GM12878 (cell line): ENCODE measurements at regions not wholly inside any gene's neighbourhood (a gene's known extent, or its start where the extent isn't known, plus 50 kb on each side); places are given as distances from the start of the nearest gene placed in this dataset.

ENCODE experiments used
- ATAC-seq: fragments of 200-7000 bp; cut with Tn5 transposase; 3 replicates; pipeline ENCODE4 v1.9.1; 2020; ENCODE audit warnings: mild to moderate bottlenecking, moderate library complexity
- BruUV-seq: library from RNA; stranded (reverse); fragments of 400-500 nt; replicated peaks from 2 replicates; lab custom pipeline; 2021; lab: Mats Ljungman, UMichigan
- CTCF ChIA-PET: fragments of 300-600 bp; sonication (Branson Sonifier 250); formaldehyde crosslinking; extraction: SDS; loops from one replicate; lab custom pipeline; 2021; ENCODE audit warnings: inconsistent platforms; lab: Yijun Ruan, JAX
- POLR2A ChIA-PET: fragments of 350-600 bp; formaldehyde crosslinking; extraction: SDS; loops from one replicate; lab custom pipeline; 2021; ENCODE audit warnings: inconsistent platforms; lab: Charles Lee
- RAD21 ChIA-PET: fragments of 300-600 bp; sonication (Branson Sonifier 250); formaldehyde crosslinking; loops from one replicate; lab custom pipeline; 2023; ENCODE audit warnings: antibody characterized with exemption; ENCODE audit not compliant: unreplicated experiment; lab: Charles Lee
- SMC1A ChIA-PET: fragments of 300-600 bp; sonication (Branson Sonifier 250); formaldehyde crosslinking; loops from one replicate; lab custom pipeline; 2023; ENCODE audit not compliant: unreplicated experiment, uncharacterized antibody; lab: Charles Lee
- DNase-seq: peaks from one replicate; pipeline ENCODE4 v3.0.0-alpha.2; 2011; ENCODE audit warnings: low read depth, low spot score
- FAIRE-seq: peaks from 3 replicates; lab custom pipeline; 2011; peaks lifted over from hg19 to GRCh38; lab: Jason Lieb, UNC
- H2AFZ ChIP-seq: 2 replicates; pipeline ENCODE4 v1.6.0; 2011; ENCODE audit warnings: low read depth, low read length, control low read depth; ENCODE audit not compliant: control insufficient read depth
- H3K27ac ChIP-seq: 2 replicates; pipeline ENCODE4 v1.5.1; 2011; ENCODE audit warnings: control low read depth; ENCODE audit not compliant: control insufficient read depth, insufficient read depth
- H3K27me3 ChIP-seq, 2 experiments: replicated peaks in 1 of 2; 2 replicates each; pipeline versions ENCODE4 v1.6.0 to v1.6.1; 2011; ENCODE audit warnings: low read length in 1 of 2; ENCODE audit not compliant: control insufficient read depth in 2 of 2, insufficient read depth in 2 of 2
- H3K36me3 ChIP-seq, 2 experiments: 2 replicates each; pipeline ENCODE4 v1.5.1; 2011; ENCODE audit warnings: low read length in 1 of 2; ENCODE audit not compliant: control insufficient read depth in 2 of 2, insufficient read depth in 2 of 2
- H3K4me1 ChIP-seq: 2 replicates; pipeline ENCODE4 v1.6.1; 2011; ENCODE audit warnings: mild to moderate bottlenecking, low read length, moderate library complexity, mixed read lengths; ENCODE audit not compliant: control insufficient read depth, insufficient read depth
- H3K4me2 ChIP-seq: 2 replicates; pipeline ENCODE4 v1.6.0; 2011; ENCODE audit warnings: control low read depth; ENCODE audit not compliant: control insufficient read depth, insufficient read depth
- H3K4me3 ChIP-seq: fragments of 200-600 bp; sonication (generic); 2 replicates; pipeline ENCODE4 v1.5.1; 2016
- H3K79me2 ChIP-seq: 2 replicates; pipeline ENCODE4 v1.6.0; 2011; ENCODE audit warnings: low read length; ENCODE audit not compliant: control insufficient read depth, insufficient read depth
- H3K9ac ChIP-seq: 2 replicates; pipeline ENCODE4 v1.8.0; 2011; ENCODE audit warnings: low read length, control low read depth, mixed read lengths; ENCODE audit not compliant: control insufficient read depth, insufficient read depth
- H3K9me3 ChIP-seq: replicated peaks from 3 replicates; pipeline ENCODE4 v1.5.1; 2011; ENCODE audit warnings: mild to moderate bottlenecking, low read length; ENCODE audit not compliant: control insufficient read depth, insufficient read depth
- H4K20me1 ChIP-seq: 2 replicates; pipeline ENCODE4 v1.6.0; 2011; ENCODE audit not compliant: control insufficient read depth, insufficient read depth
- BCL11A ChIP-seq: IDR thresholded peaks from 2 replicates; pipeline ENCODE4 v1.6.1; 2011; ENCODE audit warnings: low read depth, low read length
- CEBPZ ChIP-seq: fragments of 150-350 bp; IDR thresholded peaks from 2 replicates; pipeline ENCODE4 v1.6.1; 2016; ENCODE audit warnings: low read depth, low read length
- CHD2 ChIP-seq: IDR thresholded peaks from 2 replicates; pipeline ENCODE4 v1.6.1; 2011; ENCODE audit warnings: low read depth, low read length, improper control_type of control experiment, borderline replicate concordance
- EZH2 ChIP-seq: IDR thresholded peaks from 2 replicates; pipeline ENCODE4 v1.6.1; 2012; ENCODE audit warnings: low read depth, mild to moderate bottlenecking, control low read depth, inconsistent platforms, low read length, borderline replicate concordance; ENCODE audit not compliant: control insufficient read depth
- HDAC6 ChIP-seq: fragments of 200-600 bp; sonication (generic); IDR thresholded peaks from one replicate; pipeline ENCODE4 v1.8.0; 2017; ENCODE audit warnings: antibody characterized with exemption; ENCODE audit not compliant: unreplicated experiment
- RUNX3 ChIP-seq: IDR thresholded peaks from 2 replicates; pipeline ENCODE4 v1.6.1; 2012; ENCODE audit warnings: low read length, inconsistent platforms
- SMAD1 ChIP-seq: fragments of 450-650 bp; IDR thresholded peaks from 2 replicates; pipeline ENCODE4 v1.6.1; 2018; ENCODE audit warnings: mild to moderate bottlenecking, low read depth; ENCODE audit not compliant: partially characterized antibody
- SPI1 ChIP-seq: IDR thresholded peaks from 2 replicates; pipeline ENCODE4 v1.6.1; 2011; ENCODE audit warnings: low read depth, mild to moderate bottlenecking, low read length, moderate library complexity, borderline replicate concordance; ENCODE audit not compliant: insufficient read depth
- TAF1 ChIP-seq: IDR thresholded peaks from 2 replicates; pipeline ENCODE4 v1.6.1; 2011; ENCODE audit warnings: mild to moderate bottlenecking, low read depth, low read length, borderline replicate concordance
- WRNIP1 ChIP-seq: IDR thresholded peaks from 2 replicates; pipeline ENCODE4 v1.6.1; 2011; ENCODE audit warnings: low read depth, low read length, improper control_type of control experiment, borderline replicate concordance
- WGBS: methylation state at CpG from one replicate; pipeline ENCODE4 v1.1.6; 2016; ENCODE audit warnings: low lambda C conversion rate; ENCODE audit not compliant: insufficient replicate concordance, insufficient coverage; ENCODE audit errors: missing lambda C conversion rate; 5-methylcytosine and 5-hydroxymethylcytosine counted together
- in situ Hi-C: fragments of 300-500 bp; cut with MboI; formaldehyde crosslinking; loops from 9 replicates; pipeline ENCODE4 v1.14.3; 2018; ENCODE audit warnings: mixed read lengths
- intact Hi-C: fragments of 100-400 bp; cut with micrococcal nuclease; formaldehyde crosslinking; loops from one replicate; pipeline ENCODE4 v1.14.2; 2022; ENCODE audit not compliant: unreplicated experiment

- H3K4me3 ChIP-seq, result no peak overlapping the region
- no peaks in the 10 kb centered on the region for H3K36me3 ChIP-seq
- ChIA-PET CTCF (no interaction called here), RAD21 (no interaction called here), POLR2A (no interaction called here), SMC1A (no interaction called here)
- no TSS peak for BruUV-seq
- no peak overlapping the region for H2AFZ ChIP-seq
- WGBS, result 57% methylated on average over 6 of the region's 6 CpGs
- no peak for TF ChIP-seq RUNX3
- TF ChIP-seq CHD2, result no peak
- no peak for TF ChIP-seq HDAC6
- no peak for TF ChIP-seq TAF1
- no peak for TF ChIP-seq CEBPZ
- no peak for TF ChIP-seq WRNIP1
- no peak for TF ChIP-seq BCL11A
- TF ChIP-seq EZH2, result no peak
- no peak for TF ChIP-seq SPI1
- TF ChIP-seq SMAD1, result no peak
- H3K27ac ChIP-seq, result no peak overlapping the region
- ATAC-seq (no peak), DNase-seq (no peak), FAIRE-seq (no peak)
- no peaks in the 10 kb centered on the region for H3K9me3 ChIP-seq
- H3K4me2 ChIP-seq, result no peak overlapping the region
- no peaks in the 10 kb centered on the region for H3K4me1 ChIP-seq
- no peaks in the 10 kb centered on the region for H3K79me2 ChIP-seq
- H3K9ac ChIP-seq, result no peak overlapping the region
- in situ Hi-C loops, result no loop called here
- peaks cover 0 to 2% of the 10 kb centered on the region in 2 experiments; a peak in 2 of 4 replicates for H3K27me3 ChIP-seq
- intact Hi-C loops, result no loop called here
- no peaks in the 10 kb centered on the region for H4K20me1 ChIP-seq
Measured at GRCh38 chr5:54722846-54723433, 205.4 kb downstream of the SNX18 start.
